CD14-positive monocyte (primary cell): ENCODE measurements at regions not wholly inside any gene's neighbourhood (a gene's known extent, or its start where the extent isn't known, plus 50 kb on each side); places are given as distances from the start of the nearest gene placed in this dataset.

Experiments
- DNase-seq, 3 donors: peaks; one replicate each; pipeline ENCODE4 v3.0.0-alpha.2; 2011 to 2022
- H2AFZ ChIP-seq: 2 replicates; pipeline ENCODE4 v1.6.0; 2012; ENCODE audit warnings: mild to moderate bottlenecking, low read depth, low read length, inconsistent platforms; ENCODE audit not compliant: insufficient read depth, poor library complexity, severe bottlenecking
- H3K27ac ChIP-seq, 2 donors: 1 replicate in 1 of 2; 2 replicates in 1 of 2; pipeline ENCODE4 v1.5.1; 2012 to 2013; ENCODE audit warnings: low read length in 2 of 2, control low read depth in 1 of 2, inconsistent platforms in 1 of 2, low read depth in 1 of 2, mild to moderate bottlenecking in 1 of 2
- H3K27me3 ChIP-seq, 2 donors: one replicate each; pipeline versions ENCODE4 v1.6.0 to v1.6.1; 2011 to 2013; ENCODE audit warnings: low read length in 2 of 2; ENCODE audit not compliant: control insufficient read depth in 2 of 2, insufficient read depth in 2 of 2
- H3K36me3 ChIP-seq, 2 donors: replicated peaks in 1 of 2; 1 replicate in 1 of 2; 2 replicates in 1 of 2; pipeline versions ENCODE4 v1.5.1 to v1.6.1; 2012 to 2013; ENCODE audit warnings: low read length in 2 of 2, control low read depth in 1 of 2, inconsistent platforms in 1 of 2, mild to moderate bottlenecking in 1 of 2; ENCODE audit not compliant: insufficient read depth in 2 of 2, control insufficient read depth in 1 of 2
- H3K4me1 ChIP-seq, 2 donors: 1 replicate in 1 of 2; 2 replicates in 1 of 2; pipeline versions ENCODE4 v1.5.1 to v1.6.1; 2012 to 2013; ENCODE audit warnings: low read length in 2 of 2, control low read depth in 1 of 2, inconsistent platforms in 1 of 2, mild to moderate bottlenecking in 1 of 2, moderate library complexity in 1 of 2; ENCODE audit not compliant: insufficient read depth in 2 of 2, control insufficient read depth in 1 of 2
- H3K4me2 ChIP-seq: replicated peaks from 2 replicates; pipeline ENCODE3; 2012; ENCODE audit warnings: low read length, moderate library complexity, mild to moderate bottlenecking; ENCODE audit not compliant: poor library complexity, severe bottlenecking; ENCODE audit errors: extremely low read depth
- H3K4me3 ChIP-seq, 3 experiments: fragments of 200-600 bp in 1 of 3; sonication (generic) in 1 of 3; replicated peaks in 1 of 3; 1 replicate in 2 of 3; 2 replicates in 1 of 3; pipeline ENCODE4 v1.5.1; 2011 to 2013; ENCODE audit warnings: low read length in 3 of 3, mild to moderate bottlenecking in 3 of 3, control low read depth in 2 of 3, low read depth in 2 of 3, inconsistent platforms in 1 of 3, moderate library complexity in 1 of 3
- H3K79me2 ChIP-seq: 2 replicates; pipeline ENCODE4 v1.6.0; 2012; ENCODE audit warnings: mild to moderate bottlenecking, control low read depth, inconsistent platforms, low read length, moderate library complexity; ENCODE audit not compliant: insufficient read depth
- H3K9ac ChIP-seq: 2 replicates; pipeline ENCODE4 v1.6.0; 2017; ENCODE audit warnings: low read length, mild to moderate bottlenecking; ENCODE audit not compliant: insufficient read depth, poor library complexity, severe bottlenecking
- H3K9me3 ChIP-seq, 2 donors: replicated peaks in 1 of 2; 1 replicate in 1 of 2; 2 replicates in 1 of 2; pipeline versions ENCODE4 v1.5.1 to v1.6.1; 2012 to 2013; ENCODE audit warnings: low read length in 2 of 2, control low read depth in 1 of 2; ENCODE audit not compliant: control insufficient read depth in 1 of 2, insufficient read depth in 1 of 2
- H4K20me1 ChIP-seq: 2 replicates; pipeline ENCODE4 v1.6.0; 2012; ENCODE audit warnings: mild to moderate bottlenecking, low read length, control low read depth, moderate library complexity; ENCODE audit not compliant: insufficient read depth
- H3K27ac Mint-ChIP-seq, 7 donors: one replicate each; pipeline ENCODE4 v1.8.0; 2020; ENCODE audit warnings: mild to moderate bottlenecking in 7 of 7, mixed read lengths in 7 of 7, moderate library complexity in 6 of 7, inconsistent platforms in 2 of 7
- H3K27me3 Mint-ChIP-seq, 3 donors: one replicate each; pipeline ENCODE4 v1.8.0; 2021 to 2022; ENCODE audit warnings: low read depth in 3 of 3, mild to moderate bottlenecking in 3 of 3, mixed read lengths in 3 of 3, moderate library complexity in 3 of 3, inconsistent platforms in 1 of 3
- H3K36me3 Mint-ChIP-seq, 2 donors: one replicate each; pipeline ENCODE4 v1.8.0; 2020; ENCODE audit warnings: mixed read lengths in 2 of 2, inconsistent platforms in 1 of 2, mild to moderate bottlenecking in 1 of 2
- H3K4me1 Mint-ChIP-seq: one replicate; pipeline ENCODE4 v1.8.0; 2020; ENCODE audit warnings: mild to moderate bottlenecking, mixed read lengths
- H3K4me3 Mint-ChIP-seq, 2 donors: one replicate each; pipeline ENCODE4 v1.8.0; 2020; ENCODE audit warnings: mild to moderate bottlenecking in 2 of 2, mixed read lengths in 2 of 2, moderate library complexity in 1 of 2
- H3K9me3 Mint-ChIP-seq, 7 donors: one replicate each; pipeline ENCODE4 v1.8.0; 2020 to 2022; ENCODE audit warnings: mixed read lengths in 7 of 7, mild to moderate bottlenecking in 6 of 7, moderate library complexity in 6 of 7, inconsistent platforms in 2 of 7
- WGBS: methylation state at CpG from one replicate; pipeline ENCODE4 v1.1.5; 2013; ENCODE audit warnings: missing lambda C conversion rate; ENCODE audit not compliant: insufficient coverage; 5-methylcytosine and 5-hydroxymethylcytosine counted together
- intact Hi-C, 2 donors: fragments of 100-400 bp; cut with micrococcal nuclease; formaldehyde crosslinking; loops; one replicate each; pipeline versions ENCODE4 v1.15.0 to v1.15.1; 2023
- TF ChIP-seq, protein P1 (sequence below): fragments of 200-600 bp; IDR thresholded peaks from one replicate; pipeline ENCODE4 v1.8.0; 2022; ENCODE audit warnings: antibody characterized with exemption, mild to moderate bottlenecking

- H3K27me3 Mint-ChIP-seq = peaks cover 0 to 3% (median 1%) of the 10 kb centered on the region in 3 donors
- H3K4me1 ChIP-seq = no peaks in the 10 kb centered on the region
- no peaks in the 10 kb centered on the region for H3K79me2 ChIP-seq
- no peak overlapping the region for H2AFZ ChIP-seq
- H3K27me3 ChIP-seq = no peaks in the 10 kb centered on the region
- no peak overlapping the region for H3K4me3 ChIP-seq
- peaks cover 2 to 8% (median 4%) of the 10 kb centered on the region in 7 donors for H3K9me3 Mint-ChIP-seq
- no peak overlapping the region for H3K27ac ChIP-seq
- TF ChIP-seq, protein P1, sequence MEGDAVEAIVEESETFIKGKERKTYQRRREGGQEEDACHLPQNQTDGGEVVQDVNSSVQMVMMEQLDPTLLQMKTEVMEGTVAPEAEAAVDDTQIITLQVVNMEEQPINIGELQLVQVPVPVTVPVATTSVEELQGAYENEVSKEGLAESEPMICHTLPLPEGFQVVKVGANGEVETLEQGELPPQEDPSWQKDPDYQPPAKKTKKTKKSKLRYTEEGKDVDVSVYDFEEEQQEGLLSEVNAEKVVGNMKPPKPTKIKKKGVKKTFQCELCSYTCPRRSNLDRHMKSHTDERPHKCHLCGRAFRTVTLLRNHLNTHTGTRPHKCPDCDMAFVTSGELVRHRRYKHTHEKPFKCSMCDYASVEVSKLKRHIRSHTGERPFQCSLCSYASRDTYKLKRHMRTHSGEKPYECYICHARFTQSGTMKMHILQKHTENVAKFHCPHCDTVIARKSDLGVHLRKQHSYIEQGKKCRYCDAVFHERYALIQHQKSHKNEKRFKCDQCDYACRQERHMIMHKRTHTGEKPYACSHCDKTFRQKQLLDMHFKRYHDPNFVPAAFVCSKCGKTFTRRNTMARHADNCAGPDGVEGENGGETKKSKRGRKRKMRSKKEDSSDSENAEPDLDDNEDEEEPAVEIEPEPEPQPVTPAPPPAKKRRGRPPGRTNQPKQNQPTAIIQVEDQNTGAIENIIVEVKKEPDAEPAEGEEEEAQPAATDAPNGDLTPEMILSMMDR = no peak
- H3K9me3 ChIP-seq = no peaks in the 10 kb centered on the region
- H3K36me3 ChIP-seq = no peaks in the 10 kb centered on the region
- H3K36me3 Mint-ChIP-seq = no peaks in the 10 kb centered on the region
- no CpG with 5 or more reads among the region's 2 CpGs for WGBS
- no peak overlapping the region for H3K9ac ChIP-seq
- intact Hi-C loops = no loop called here
- H3K4me1 Mint-ChIP-seq = no peaks in the 10 kb centered on the region
- H4K20me1 ChIP-seq = no peaks in the 10 kb centered on the region
- no peak overlapping the region for H3K4me3 Mint-ChIP-seq
- DNase-seq = no peak
- no peak overlapping the region for H3K4me2 ChIP-seq
- no peak overlapping the region for H3K27ac Mint-ChIP-seq
These were observed 133.5 kb upstream of the UFM1 start for GRCh38 chr13:38216181-38216580.

DNA sequence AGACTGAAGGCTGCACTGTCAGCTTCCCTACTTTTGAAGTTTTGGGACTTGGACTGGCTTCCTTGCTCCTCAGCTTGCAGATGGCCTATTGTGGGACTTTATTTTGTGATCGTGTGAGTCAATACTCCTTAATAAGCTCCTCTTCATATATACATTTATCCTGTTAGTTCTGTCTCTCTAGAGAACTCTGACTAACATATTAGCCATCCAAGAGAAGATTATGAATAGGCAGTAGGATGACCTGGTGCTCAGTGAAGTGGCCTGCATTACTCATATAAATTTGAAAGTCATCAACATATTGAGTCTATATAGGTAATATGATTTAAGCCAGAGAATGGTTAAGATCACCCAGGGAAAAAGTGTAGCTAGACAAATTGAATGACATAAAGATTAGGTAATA lies 136.3 kb upstream of the UFM1 start:
- H3K27me3 ChIP-seq = no peaks in the 10 kb centered on the region
- no peaks in the 10 kb centered on the region for H3K79me2 ChIP-seq
- DNase-seq = no peak

More for the DNA sequence above, 136.3 kb upstream of the UFM1 start:
- H3K36me3 Mint-ChIP-seq = no peaks in the 10 kb centered on the region
- Histone ChIP-seq H3K9ac (no peak overlapping the region), H2AFZ (no peak overlapping the region), H3K4me2 (no peak overlapping the region), H3K4me1 (no peaks in the 10 kb centered on the region), H3K4me3 (no peak overlapping the region), H4K20me1 (no peaks in the 10 kb centered on the region), H3K9me3 (no peaks in the 10 kb centered on the region), H3K36me3 (no peaks in the 10 kb centered on the region), H3K27ac (no peak overlapping the region)
- intact Hi-C loops = no loop called here
- H3K27ac Mint-ChIP-seq = no peak overlapping the region
- no CpG with 5 or more reads among the region's 1 CpG for WGBS
- no peak overlapping the region for H3K4me3 Mint-ChIP-seq
- H3K4me1 Mint-ChIP-seq = no peaks in the 10 kb centered on the region
- TF ChIP-seq, protein P1 = no peak
- peaks cover 3 to 11% (median 8%) of the 10 kb centered on the region in 7 donors for H3K9me3 Mint-ChIP-seq
- peaks cover 0 to 1% (median 1%) of the 10 kb centered on the region in 3 donors for H3K27me3 Mint-ChIP-seq
